ENCODE measurements at regions not wholly inside any gene's neighbourhood (a gene's known extent, or its start where the extent isn't known, plus 50 kb on each side); places are given as distances from the start of the nearest gene placed in this dataset.

GRCh38 chr1:58861076-58861475 lies 77.2 kb upstream of the JUN start:
- TF ChIP-seq CTCF (IDR thresholded peaks at IDR 0.05; ENCODE audit: control extremely low read depth in 1 of 3, insufficient read depth in 1 of 3, low read depth in 1 of 3, low read length in 3 of 3) (no peak), PHF8 (conservative IDR thresholded peaks at IDR 0.05; ENCODE audit: low read depth, low read length) (no peak), SP2 (IDR thresholded peaks at IDR 0.05; ENCODE audit: low read length) (no peak), TAF1 (IDR thresholded peaks at IDR 0.05; ENCODE audit: low read depth, low read length) (no peak), EZH2 (IDR thresholded peaks at IDR 0.05; ENCODE audit: low read depth, low read length, severe bottlenecking) (no peak), BRCA1 (IDR thresholded peaks at IDR 0.05; ENCODE audit: low read depth, low read length) (no peak), POLR2A (IDR thresholded peaks at IDR 0.05; ENCODE audit: control extremely low read depth in 1 of 2, low read depth in 2 of 2, low read length in 2 of 2) (no peak), ZNF274 (IDR thresholded peaks at IDR 0.05; ENCODE audit: borderline replicate concordance, extremely low read depth, low read length) (no peak), GABPA (IDR thresholded peaks at IDR 0.05; ENCODE audit: borderline replicate concordance, insufficient read depth, low read length) (no peak)

All from H1 (cell line).